MM.1S (cell line): ENCODE measurements at regions not wholly inside any gene's neighbourhood (a gene's known extent, or its start where the extent isn't known, plus 50 kb on each side); places are given as distances from the start of the nearest gene placed in this dataset.

Source experiments
- CTCF ChIP-seq: fragments of 300-600 bp; sonication (generic); IDR thresholded peaks from 2 replicates; pipeline ENCODE4 v1.5.1; 2016; ENCODE audit warnings: antibody characterized with exemption, low read length, mixed read lengths
- EZH2 ChIP-seq: fragments of 300-600 bp; sonication (generic); optimal IDR thresholded peaks from 2 replicates; pipeline ENCODE3; 2017; ENCODE audit warnings: low read depth, mild to moderate bottlenecking, antibody characterized with exemption, low read length, mixed read lengths

- TF ChIP-seq CTCF (no peak), EZH2 (no peak)
Observed at GRCh38 chr3:145124900-145125678, 1035.9 kb downstream of the PLOD2 start.
